GM21526 (cell line): ENCODE measurements at regions not wholly inside any gene's neighbourhood (a gene's known extent, or its start where the extent isn't known, plus 50 kb on each side); places are given as distances from the start of the nearest gene placed in this dataset.
"Not testable (repeated sequence)": the region's sequence is repeated elsewhere in the genome, so short reads cannot be mapped to it uniquely, and the experiment has no call there.

Source experiments
- ATAC-seq: cut with Tn5 transposase; IDR thresholded peaks from one replicate; pipeline ENCODE4 v1.9.1; 2021; ENCODE audit warnings: moderate library complexity; ENCODE audit not compliant: unreplicated experiment, low FRiP score

- no peak for ATAC-seq
Observed at GRCh38 chr13:103663996-103664395, 597.8 kb upstream of the SLC10A2 start.

- ATAC-seq = no peak
Observed at GRCh38 chr13:103656311-103656710, 590.1 kb upstream of the SLC10A2 start.

- ATAC-seq = no peak
Observed at GRCh38 chr13:103640606-103641005, 574.4 kb upstream of the SLC10A2 start.

- ATAC-seq = no peak
Observed at GRCh38 chr13:103639326-103639725, 573.1 kb upstream of the SLC10A2 start.

- no peak for ATAC-seq
Observed at GRCh38 chr13:103638706-103639105, 572.5 kb upstream of the SLC10A2 start.

- no peak for ATAC-seq
Observed at GRCh38 chr13:103634066-103634465, 567.8 kb upstream of the SLC10A2 start.

- no peak for ATAC-seq
Observed at GRCh38 chr13:103625194-103625593, 559.0 kb upstream of the SLC10A2 start.

- ATAC-seq = no peak
Observed at GRCh38 chr13:103618151-103618550, 551.9 kb upstream of the SLC10A2 start.

GRCh38 chr13:103615771-103616170, 549.6 kb upstream of the SLC10A2 start:
- ATAC-seq = no peak

- ATAC-seq = no peak
Observed at GRCh38 chr13:103614761-103615160, 548.5 kb upstream of the SLC10A2 start.

GRCh38 chr13:103607995-103608394, 541.8 kb upstream of the SLC10A2 start:
- no peak for ATAC-seq

GRCh38 chr13:103605546-103606326, 539.5 kb upstream of the SLC10A2 start:
- no peak for ATAC-seq

GRCh38 chr13:103599870-103600269, 533.7 kb upstream of the SLC10A2 start:
- ATAC-seq = not testable (repeated sequence)

GRCh38 chr13:103598671-103599070, 532.5 kb upstream of the SLC10A2 start:
- no peak for ATAC-seq

- no peak for ATAC-seq
Observed at GRCh38 chr13:103573446-103573845, 507.2 kb upstream of the SLC10A2 start.

- ATAC-seq = no peak
Observed at GRCh38 chr13:103568314-103568713, 502.1 kb upstream of the SLC10A2 start.

GRCh38 chr13:103557878-103558277, 491.7 kb upstream of the SLC10A2 start:
- no peak for ATAC-seq

- no peak for ATAC-seq
Observed at GRCh38 chr13:103556681-103557080, 490.5 kb upstream of the SLC10A2 start.

- no peak for ATAC-seq
Observed at GRCh38 chr13:103547914-103548313, 481.7 kb upstream of the SLC10A2 start.

GRCh38 chr13:103546271-103546670, 480.1 kb upstream of the SLC10A2 start:
- ATAC-seq = no peak

GRCh38 chr13:103542648-103543047, 476.4 kb upstream of the SLC10A2 start:
- no peak for ATAC-seq

GRCh38 chr13:103540382-103540765, 474.2 kb upstream of the SLC10A2 start:
- no peak for ATAC-seq
